KMS-11 (cell line): ENCODE measurements at regions not wholly inside any gene's neighbourhood (a gene's known extent, or its start where the extent isn't known, plus 50 kb on each side); places are given as distances from the start of the nearest gene placed in this dataset.

Experiments
- H2AFZ ChIP-seq: fragments of 200-600 bp; sonication (generic); 2 replicates; pipeline ENCODE4 v1.6.1; 2016; ENCODE audit warnings: antibody characterized with exemption, mixed run types, low read depth
- H3K27ac ChIP-seq: fragments of 200-600 bp; sonication (generic); 2 replicates; pipeline ENCODE4 v1.6.1; 2016; ENCODE audit warnings: mild to moderate bottlenecking, mixed run types
- H3K27me3 ChIP-seq: fragments of 200-600 bp; sonication (generic); 2 replicates; pipeline ENCODE4 v1.6.1; 2017; ENCODE audit warnings: mild to moderate bottlenecking, low read depth, mixed run types, moderate library complexity; ENCODE audit not compliant: insufficient read depth
- H3K36me3 ChIP-seq: fragments of 200-600 bp; sonication (generic); 2 replicates; pipeline ENCODE4 v1.6.1; 2017; ENCODE audit warnings: mild to moderate bottlenecking, mixed run types; ENCODE audit not compliant: insufficient read depth
- H3K4me1 ChIP-seq: fragments of 200-600 bp; sonication (generic); 2 replicates; pipeline ENCODE4 v1.6.1; 2016; ENCODE audit warnings: mild to moderate bottlenecking, low read depth, mixed run types; ENCODE audit not compliant: poor library complexity, severe bottlenecking
- H3K4me2 ChIP-seq: fragments of 200-600 bp; sonication (generic); 2 replicates; pipeline ENCODE4 v1.7.0; 2016; ENCODE audit warnings: mild to moderate bottlenecking, mixed run types
- H3K4me3 ChIP-seq: fragments of 200-600 bp; sonication (generic); IDR thresholded peaks from 2 replicates; pipeline ENCODE4 v1.6.1; 2017; ENCODE audit warnings: low read depth, low read length, mixed read lengths; ENCODE audit not compliant: insufficient read depth
- H3K79me2 ChIP-seq: fragments of 200-600 bp; sonication (generic); 2 replicates; pipeline ENCODE4 v1.6.1; 2016; ENCODE audit warnings: low read depth, mixed run types; ENCODE audit not compliant: insufficient read depth
- H3K9ac ChIP-seq: fragments of 200-600 bp; sonication (generic); 2 replicates; pipeline ENCODE4 v1.6.1; 2016; ENCODE audit warnings: mild to moderate bottlenecking, mixed run types
- H4K20me1 ChIP-seq: fragments of 200-600 bp; sonication (generic); 2 replicates; pipeline ENCODE4 v1.6.1; 2016; ENCODE audit warnings: mild to moderate bottlenecking, mixed run types; ENCODE audit not compliant: insufficient read depth
- CTCF ChIP-seq: fragments of 200-600 bp; sonication (generic); conservative IDR thresholded peaks from 2 replicates; pipeline ENCODE4 v1.6.1; 2017; ENCODE audit warnings: low read depth, mild to moderate bottlenecking, antibody characterized with exemption, low read length, moderate library complexity, mixed read lengths

DNA sequence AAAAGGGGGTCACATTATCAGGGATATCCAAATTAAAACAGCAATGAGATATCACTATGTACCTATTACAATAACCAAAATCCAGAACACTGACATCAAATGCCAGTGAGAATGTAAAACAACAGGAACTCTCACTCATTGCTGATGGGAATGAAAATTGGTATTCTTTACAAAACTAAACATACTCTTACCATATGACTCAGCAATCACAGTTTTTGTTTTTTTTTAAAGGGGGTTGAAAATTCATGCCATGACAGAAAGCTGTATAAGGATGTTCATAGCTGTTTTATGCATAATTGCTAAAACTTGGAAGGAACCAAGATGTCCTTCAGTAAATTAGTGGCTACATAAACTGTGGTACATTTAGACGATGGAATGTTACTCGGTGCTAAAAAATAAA, 71.6 kb upstream of the SLITRK1 start:
- Histone ChIP-seq H3K27ac (no peak overlapping the region), H3K4me3 (no peak overlapping the region), H3K27me3 (no peaks in the 10 kb centered on the region), H3K9ac (no peak overlapping the region), H3K4me1 (no peaks in the 10 kb centered on the region), H4K20me1 (no peaks in the 10 kb centered on the region), H3K4me2 (no peak overlapping the region), H2AFZ (no peak overlapping the region), H3K36me3 (no peaks in the 10 kb centered on the region), H3K79me2 (no peaks in the 10 kb centered on the region)
- TF ChIP-seq CTCF, result no peak

- no peak overlapping the region for H2AFZ ChIP-seq
- H3K27me3 ChIP-seq, result no peaks in the 10 kb centered on the region
- no peak overlapping the region for H3K27ac ChIP-seq
- no peak for TF ChIP-seq CTCF
- H3K79me2 ChIP-seq, result no peaks in the 10 kb centered on the region
- H3K4me2 ChIP-seq, result no peak overlapping the region
- H3K36me3 ChIP-seq, result no peaks in the 10 kb centered on the region
- no peak overlapping the region for H3K4me3 ChIP-seq
- H4K20me1 ChIP-seq, result no peaks in the 10 kb centered on the region
- H3K9ac ChIP-seq, result no peak overlapping the region
- H3K4me1 ChIP-seq, result no peaks in the 10 kb centered on the region
Measured at GRCh38 chr13:83950293-83950692, 68.0 kb upstream of the SLITRK1 start.

- Histone ChIP-seq H3K36me3 (no peaks in the 10 kb centered on the region), H3K4me3 (no peak overlapping the region), H4K20me1 (no peaks in the 10 kb centered on the region), H3K4me2 (no peak overlapping the region), H3K27ac (no peak overlapping the region), H2AFZ (no peak overlapping the region), H3K79me2 (no peaks in the 10 kb centered on the region), H3K9ac (no peak overlapping the region), H3K27me3 (no peaks in the 10 kb centered on the region), H3K4me1 (no peaks in the 10 kb centered on the region)
- TF ChIP-seq CTCF, result no peak
Measured at GRCh38 chr13:83943530-83944279, 61.4 kb upstream of the SLITRK1 start.

GRCh38 chr13:83941701-83942335, 59.5 kb upstream of the SLITRK1 start:
- Histone ChIP-seq H3K4me1 (no peaks in the 10 kb centered on the region), H3K4me2 (no peak overlapping the region), H3K4me3 (no peak overlapping the region), H3K27me3 (no peaks in the 10 kb centered on the region), H3K9ac (no peak overlapping the region), H4K20me1 (no peaks in the 10 kb centered on the region), H3K27ac (no peak overlapping the region), H2AFZ (no peak overlapping the region), H3K36me3 (no peaks in the 10 kb centered on the region), H3K79me2 (no peaks in the 10 kb centered on the region)
- TF ChIP-seq CTCF, result no peak
